Central memory CD8-positive, alpha-beta T cell (primary cell): ENCODE measurements at regions not wholly inside any gene's neighbourhood (a gene's known extent, or its start where the extent isn't known, plus 50 kb on each side); places are given as distances from the start of the nearest gene placed in this dataset.

Experiments used
- ATAC-seq: fragments of 150-1000 bp; cut with Tn5 transposase; replicated peaks from 2 replicates; pipeline ENCODE4 v1.10.0; 2022; ENCODE audit warnings: mild to moderate bottlenecking, moderate FRiP score, moderate number of reproducible peaks; ENCODE audit not compliant: poor library complexity, severe bottlenecking; ENCODE audit errors: extremely low read depth
- DNase-seq, 2 donors: peaks; one replicate each; pipeline ENCODE4 v3.0.0; 2021; ENCODE audit warnings: low spot score in 2 of 2
- H3K27ac Mint-ChIP-seq: one replicate; pipeline ENCODE4 v1.8.0; 2022; ENCODE audit warnings: low read depth, mild to moderate bottlenecking, moderate library complexity, mixed read lengths
- H3K27me3 Mint-ChIP-seq: one replicate; pipeline ENCODE4 v1.8.0; 2022; ENCODE audit warnings: mixed read lengths
- H3K36me3 Mint-ChIP-seq: one replicate; pipeline ENCODE4 v1.8.0; 2022; ENCODE audit warnings: mild to moderate bottlenecking, moderate library complexity, mixed read lengths; ENCODE audit not compliant: insufficient read depth
- H3K4me1 Mint-ChIP-seq: one replicate; pipeline ENCODE4 v1.8.0; 2022; ENCODE audit warnings: mixed read lengths
- H3K4me3 Mint-ChIP-seq: one replicate; pipeline ENCODE4 v1.8.0; 2022; ENCODE audit warnings: mild to moderate bottlenecking, moderate library complexity, mixed read lengths
- H3K9me3 Mint-ChIP-seq: one replicate; pipeline ENCODE4 v1.8.0; 2022; ENCODE audit warnings: mixed read lengths

DNA sequence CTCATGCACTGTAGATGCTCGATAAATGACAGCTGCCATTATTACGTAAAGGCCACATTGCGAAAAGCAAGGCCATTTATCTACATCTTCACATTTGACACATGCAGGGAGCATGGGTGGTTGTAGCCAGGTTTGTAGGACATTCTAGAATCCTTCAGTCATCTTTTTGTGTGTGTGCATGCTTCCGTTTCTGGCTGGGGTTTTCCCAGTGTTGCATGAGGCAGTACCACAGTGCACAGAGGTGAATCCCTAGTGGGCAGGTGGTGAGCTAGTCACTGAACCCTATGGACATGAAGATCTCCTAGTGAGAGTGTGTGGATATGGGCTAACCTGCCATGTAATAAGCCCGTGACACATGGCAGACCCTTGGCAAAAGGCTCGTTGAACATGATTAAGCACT lies 151.8 kb upstream of the SLC14A2 start:
- peaks cover 3% of the 10 kb centered on the region for H3K36me3 Mint-ChIP-seq
- ATAC-seq: no peak
- peaks cover 28% of the 10 kb centered on the region for H3K27me3 Mint-ChIP-seq
- H3K27ac Mint-ChIP-seq: no peak overlapping the region
- DNase-seq: no peak
- H3K9me3 Mint-ChIP-seq: no peaks in the 10 kb centered on the region
- no peak overlapping the region for H3K4me3 Mint-ChIP-seq
- H3K4me1 Mint-ChIP-seq: no peaks in the 10 kb centered on the region

DNA sequence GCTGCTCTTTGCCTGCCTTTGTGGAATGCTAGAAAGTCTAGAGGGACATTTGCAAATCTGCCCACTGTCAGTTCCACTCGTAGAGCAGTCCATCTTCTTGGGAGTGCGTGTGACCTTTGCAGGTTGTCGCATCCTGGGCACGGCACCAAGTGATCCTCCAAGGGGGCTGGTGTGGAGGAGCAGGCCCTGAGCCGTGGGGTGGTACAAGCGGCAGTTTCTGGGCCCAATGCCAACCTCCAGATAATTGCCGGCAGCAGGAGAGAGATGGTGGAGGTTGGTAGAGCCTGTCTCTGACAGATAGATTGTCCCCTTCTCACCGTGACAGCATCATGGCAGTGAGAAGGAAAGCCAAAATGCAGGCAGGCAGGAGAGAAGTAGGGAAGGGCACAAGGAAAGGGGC lies 150.7 kb upstream of the SLC14A2 start:
- no peak for DNase-seq
- no peaks in the 10 kb centered on the region for H3K4me1 Mint-ChIP-seq
- H3K36me3 Mint-ChIP-seq: peaks cover 3% of the 10 kb centered on the region
- no peak overlapping the region for H3K27ac Mint-ChIP-seq
- H3K4me3 Mint-ChIP-seq: no peak overlapping the region
- ATAC-seq: no peak
- H3K27me3 Mint-ChIP-seq: peaks cover 27% of the 10 kb centered on the region
- H3K9me3 Mint-ChIP-seq: no peaks in the 10 kb centered on the region

DNA sequence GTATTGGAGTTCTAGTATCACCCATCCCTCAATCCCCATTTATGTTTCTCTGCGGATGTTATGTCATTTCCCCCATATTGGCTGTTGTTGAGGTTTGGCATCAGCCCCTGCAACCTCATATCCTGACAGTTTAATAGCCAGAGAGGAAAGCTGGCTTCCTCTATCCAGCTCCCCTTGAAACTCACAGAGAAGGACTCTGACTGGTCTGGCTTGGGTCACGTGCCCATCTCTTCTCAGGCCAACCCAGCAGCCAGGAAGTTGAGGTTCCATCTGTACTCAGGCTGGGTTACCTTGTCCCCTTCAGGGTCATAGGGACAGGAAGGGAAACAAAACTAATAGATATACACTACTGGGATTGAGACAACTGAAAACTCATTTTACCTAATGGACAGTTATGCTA lies 148.0 kb upstream of the SLC14A2 start:
- Mint-ChIP-seq H3K27me3 (peaks cover 7% of the 10 kb centered on the region), H3K4me3 (no peak overlapping the region), H3K9me3 (no peaks in the 10 kb centered on the region), H3K36me3 (peaks cover 3% of the 10 kb centered on the region), H3K27ac (no peak overlapping the region), H3K4me1 (no peaks in the 10 kb centered on the region)
- DNase-seq (no peak), ATAC-seq (no peak)

DNA sequence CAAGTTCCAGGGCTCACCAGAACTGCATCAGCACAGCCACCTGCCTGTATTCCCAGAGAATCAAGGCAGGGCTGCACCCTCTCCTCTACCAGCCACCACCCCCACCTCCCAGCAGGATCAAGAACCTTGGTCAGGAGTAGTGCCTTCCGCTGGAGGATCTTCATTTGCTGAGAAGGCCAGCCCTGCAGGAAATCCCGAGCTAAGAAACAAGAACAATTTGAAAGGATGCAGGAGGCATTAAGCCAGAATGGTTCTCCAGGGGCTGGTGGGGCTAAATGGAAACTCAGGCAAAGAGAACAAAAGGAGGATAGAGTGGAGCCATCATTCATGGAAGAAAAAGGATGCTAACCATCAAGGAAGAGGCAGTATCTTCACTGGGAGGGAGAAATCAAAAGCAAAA lies 147.3 kb upstream of the SLC14A2 start:
- Mint-ChIP-seq H3K27me3 (peaks cover 7% of the 10 kb centered on the region), H3K4me3 (no peak overlapping the region), H3K27ac (no peak overlapping the region), H3K9me3 (no peaks in the 10 kb centered on the region), H3K36me3 (peaks cover 3% of the 10 kb centered on the region), H3K4me1 (no peaks in the 10 kb centered on the region)
- DNase-seq: no peak
- no peak for ATAC-seq

DNA sequence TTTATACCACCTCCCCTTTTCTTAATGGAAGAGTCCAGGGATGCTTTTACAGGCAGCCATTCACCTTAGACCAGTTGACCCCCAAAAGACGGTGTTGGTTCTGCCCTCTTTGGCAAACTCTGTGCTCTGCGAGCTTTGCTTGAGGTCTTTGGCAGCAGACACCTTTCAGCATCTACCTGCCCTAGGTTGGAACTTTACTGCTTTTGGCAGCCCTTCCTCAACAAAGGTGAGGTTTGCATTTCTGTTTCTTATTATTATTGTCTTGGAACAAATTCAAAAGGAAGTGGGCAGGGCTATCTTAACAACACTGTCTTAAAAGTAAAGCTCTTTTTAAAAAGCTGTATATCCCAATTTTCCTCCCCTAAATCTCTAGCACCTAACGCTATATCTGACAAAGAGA lies 136.4 kb upstream of the SLC14A2 start:
- DNase-seq (no peak), ATAC-seq (no peak)
- H3K9me3 Mint-ChIP-seq: no peaks in the 10 kb centered on the region
- no peaks in the 10 kb centered on the region for H3K36me3 Mint-ChIP-seq
- H3K4me1 Mint-ChIP-seq: no peaks in the 10 kb centered on the region
- H3K27me3 Mint-ChIP-seq: peaks cover 70% of the 10 kb centered on the region
- no peak overlapping the region for H3K27ac Mint-ChIP-seq
- H3K4me3 Mint-ChIP-seq: no peak overlapping the region

DNA sequence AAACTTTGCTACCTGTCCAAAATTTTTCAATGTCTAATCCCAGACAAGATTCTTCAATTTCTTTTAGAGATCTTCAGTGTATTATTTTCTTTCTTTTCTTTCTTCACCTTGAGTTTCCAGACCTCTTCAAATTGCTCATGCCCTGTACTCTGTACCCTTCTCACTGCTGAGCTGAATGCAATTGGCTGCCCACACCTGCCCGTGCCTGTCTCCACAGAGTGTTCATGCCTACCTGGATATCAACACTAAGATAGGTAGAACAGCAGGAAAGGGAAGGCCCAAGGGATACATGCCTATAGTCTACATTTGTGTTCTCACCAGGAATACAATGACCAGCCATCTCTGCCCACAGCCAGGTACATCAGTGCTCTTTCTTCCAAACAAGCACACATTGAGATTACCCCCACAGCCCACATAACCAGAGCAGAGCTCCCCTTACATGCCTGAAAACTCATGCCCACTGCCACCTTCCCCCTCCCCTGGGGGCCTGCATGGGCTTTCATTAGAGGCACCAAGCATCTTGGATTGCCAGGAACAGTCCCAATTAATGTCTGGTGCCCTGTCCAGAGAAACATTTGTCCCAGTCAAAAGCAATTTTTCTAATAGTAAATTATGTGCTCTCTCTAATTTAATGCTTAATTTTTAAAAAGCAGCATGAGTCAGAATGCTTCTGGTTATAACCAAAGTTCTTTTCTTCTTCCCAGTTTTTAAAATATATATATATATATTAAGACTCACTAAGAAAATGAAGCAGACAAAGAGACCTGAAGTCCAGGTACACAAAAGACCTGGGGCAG lies 134.9 kb upstream of the SLC14A2 start:
- H3K27ac Mint-ChIP-seq: no peak overlapping the region
- ATAC-seq (no peak), DNase-seq (no peak)
- H3K4me1 Mint-ChIP-seq: no peaks in the 10 kb centered on the region
- H3K9me3 Mint-ChIP-seq: no peaks in the 10 kb centered on the region
- H3K4me3 Mint-ChIP-seq: no peak overlapping the region
- H3K36me3 Mint-ChIP-seq: no peaks in the 10 kb centered on the region
- peaks cover 72% of the 10 kb centered on the region for H3K27me3 Mint-ChIP-seq

DNA sequence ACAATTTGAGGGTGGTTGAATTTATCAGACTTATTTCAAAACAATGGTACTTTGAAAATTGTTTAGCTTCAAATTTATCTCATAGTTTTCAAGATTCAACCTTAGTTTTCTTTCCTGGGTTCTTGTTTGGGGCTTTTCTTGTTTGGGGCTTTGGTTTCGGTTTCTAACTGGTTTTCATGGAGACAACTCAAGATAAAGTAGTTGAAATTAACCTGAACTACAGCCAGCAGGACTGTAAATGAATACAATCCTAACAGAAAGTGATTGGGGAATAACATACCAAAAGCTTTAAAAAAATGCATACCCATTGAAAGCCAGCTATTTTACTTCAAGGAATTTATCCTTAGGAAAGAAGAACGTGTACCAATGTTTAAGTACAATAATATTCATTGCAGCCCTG lies 133.5 kb upstream of the SLC14A2 start:
- Mint-ChIP-seq H3K27me3 (peaks cover 63% of the 10 kb centered on the region), H3K27ac (no peak overlapping the region), H3K36me3 (no peaks in the 10 kb centered on the region), H3K4me1 (no peaks in the 10 kb centered on the region), H3K4me3 (no peak overlapping the region), H3K9me3 (no peaks in the 10 kb centered on the region)
- DNase-seq: no peak
- ATAC-seq: no peak

DNA sequence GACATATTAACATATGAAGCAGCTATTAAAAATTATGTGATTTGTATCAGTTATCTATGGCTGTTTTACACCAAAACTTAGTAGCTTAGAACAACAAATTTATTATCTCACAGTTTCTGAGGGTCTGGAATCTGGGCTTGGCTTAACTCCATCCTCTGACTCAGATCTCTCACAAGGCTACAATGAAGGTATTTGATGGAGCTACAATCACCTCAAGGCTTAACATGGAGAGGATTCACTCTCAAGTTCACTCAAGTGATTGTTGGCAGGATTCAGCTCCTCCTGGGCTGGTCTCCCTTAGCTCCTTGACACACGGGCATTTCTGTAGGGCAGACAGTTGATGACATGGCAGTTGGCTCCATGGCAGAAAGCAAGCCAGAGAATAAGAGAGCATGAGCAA lies 133.0 kb upstream of the SLC14A2 start:
- Mint-ChIP-seq H3K4me1 (no peaks in the 10 kb centered on the region), H3K27ac (no peak overlapping the region), H3K27me3 (peaks cover 58% of the 10 kb centered on the region), H3K36me3 (no peaks in the 10 kb centered on the region), H3K9me3 (no peaks in the 10 kb centered on the region), H3K4me3 (no peak overlapping the region)
- DNase-seq: no peak
- no peak for ATAC-seq

DNA sequence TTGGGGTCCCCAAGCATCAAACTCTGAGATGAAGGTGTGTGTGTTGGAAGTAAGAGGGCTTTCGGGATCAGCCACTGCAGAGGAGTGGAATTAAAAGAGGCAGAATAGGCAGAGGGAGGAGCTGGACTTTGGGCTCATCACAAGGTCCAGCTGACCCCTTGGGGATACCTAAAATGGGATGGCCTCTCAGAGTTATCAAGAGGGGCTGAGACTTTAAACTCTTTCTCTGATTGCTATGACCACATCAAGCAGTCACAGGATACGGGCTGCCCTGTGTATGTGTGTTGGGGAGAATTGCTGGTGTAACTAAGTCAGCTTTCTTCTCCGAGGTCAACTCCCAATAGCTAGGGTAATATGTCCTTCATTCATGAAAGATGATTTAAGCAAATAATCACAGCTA lies 127.7 kb upstream of the SLC14A2 start:
- no peak overlapping the region for H3K27ac Mint-ChIP-seq
- ATAC-seq (no peak), DNase-seq (no peak)
- no peaks in the 10 kb centered on the region for H3K4me1 Mint-ChIP-seq
- H3K9me3 Mint-ChIP-seq: no peaks in the 10 kb centered on the region
- H3K4me3 Mint-ChIP-seq: no peak overlapping the region
- peaks cover 25% of the 10 kb centered on the region for H3K27me3 Mint-ChIP-seq
- H3K36me3 Mint-ChIP-seq: no peaks in the 10 kb centered on the region

DNA sequence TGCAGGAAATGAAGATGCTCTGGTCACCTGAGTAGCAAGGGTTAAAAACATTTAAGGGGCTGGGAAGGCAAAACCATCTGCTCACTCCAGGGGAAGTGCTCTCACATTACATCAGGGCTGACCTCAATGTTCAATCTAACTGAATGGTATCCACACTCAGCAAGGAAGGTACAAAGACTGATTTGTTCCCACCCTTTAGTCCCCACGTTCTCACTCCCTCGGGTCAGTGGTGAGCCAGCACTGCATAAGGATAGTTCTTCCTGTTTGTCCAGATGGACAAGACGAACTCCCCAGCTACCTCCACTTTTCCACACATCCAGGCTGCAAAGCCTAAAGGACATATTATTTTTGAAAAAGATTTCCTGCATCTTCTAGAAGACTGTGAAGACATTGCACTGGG lies 126.6 kb upstream of the SLC14A2 start:
- no peaks in the 10 kb centered on the region for H3K4me1 Mint-ChIP-seq
- ATAC-seq (no peak), DNase-seq (no peak)
- no peak overlapping the region for H3K4me3 Mint-ChIP-seq
- H3K36me3 Mint-ChIP-seq: no peaks in the 10 kb centered on the region
- peaks cover 22% of the 10 kb centered on the region for H3K27me3 Mint-ChIP-seq
- no peaks in the 10 kb centered on the region for H3K9me3 Mint-ChIP-seq
- no peak overlapping the region for H3K27ac Mint-ChIP-seq

DNA sequence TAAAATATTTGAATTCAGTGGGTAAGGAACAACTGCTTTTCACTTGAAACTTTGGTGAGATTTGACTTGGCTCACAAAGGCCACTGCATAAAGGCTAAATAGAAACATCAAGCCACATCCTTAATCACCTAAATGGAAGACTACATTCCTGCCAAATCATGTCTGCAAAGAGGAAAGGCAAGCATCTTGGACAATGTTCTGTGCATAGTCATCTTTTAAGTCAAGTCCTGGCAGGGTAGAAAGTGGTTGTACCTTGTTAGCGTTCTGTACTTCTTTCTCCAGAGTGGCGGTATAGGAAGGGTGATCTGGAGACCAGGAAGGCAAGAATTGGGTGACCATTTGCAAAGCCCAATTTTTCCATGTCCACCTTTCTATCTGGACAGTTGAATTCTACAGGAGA lies 121.4 kb upstream of the SLC14A2 start:
- ATAC-seq: no peak
- H3K36me3 Mint-ChIP-seq: no peaks in the 10 kb centered on the region
- no peak overlapping the region for H3K27ac Mint-ChIP-seq
- DNase-seq: no peak
- H3K4me3 Mint-ChIP-seq: no peak overlapping the region
- H3K27me3 Mint-ChIP-seq: peaks cover 22% of the 10 kb centered on the region
- no peaks in the 10 kb centered on the region for H3K4me1 Mint-ChIP-seq
- H3K9me3 Mint-ChIP-seq: no peaks in the 10 kb centered on the region

DNA sequence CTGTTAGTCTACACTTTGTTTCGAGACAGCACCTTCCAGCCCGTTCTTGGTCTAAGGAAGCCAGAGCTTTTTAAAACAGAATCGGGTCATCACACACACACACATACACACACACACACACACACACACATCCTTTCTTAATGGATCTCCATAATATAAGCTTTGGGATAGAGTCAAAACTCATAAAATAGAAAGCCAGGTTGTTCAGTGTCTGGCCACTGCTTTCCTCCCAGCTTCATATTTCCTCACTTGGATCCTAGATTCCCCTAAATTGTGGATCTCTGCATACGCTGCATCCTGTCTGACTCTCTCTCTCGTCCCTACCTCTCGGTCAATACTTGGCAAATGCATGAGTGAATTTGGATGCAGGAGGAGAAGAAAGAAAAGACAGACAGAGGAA lies 120.5 kb upstream of the SLC14A2 start:
- no peak overlapping the region for H3K27ac Mint-ChIP-seq
- H3K4me3 Mint-ChIP-seq: no peak overlapping the region
- ATAC-seq: no peak
- peaks cover 22% of the 10 kb centered on the region for H3K27me3 Mint-ChIP-seq
- H3K36me3 Mint-ChIP-seq: no peaks in the 10 kb centered on the region
- no peaks in the 10 kb centered on the region for H3K9me3 Mint-ChIP-seq
- DNase-seq: no peak
- no peaks in the 10 kb centered on the region for H3K4me1 Mint-ChIP-seq

DNA sequence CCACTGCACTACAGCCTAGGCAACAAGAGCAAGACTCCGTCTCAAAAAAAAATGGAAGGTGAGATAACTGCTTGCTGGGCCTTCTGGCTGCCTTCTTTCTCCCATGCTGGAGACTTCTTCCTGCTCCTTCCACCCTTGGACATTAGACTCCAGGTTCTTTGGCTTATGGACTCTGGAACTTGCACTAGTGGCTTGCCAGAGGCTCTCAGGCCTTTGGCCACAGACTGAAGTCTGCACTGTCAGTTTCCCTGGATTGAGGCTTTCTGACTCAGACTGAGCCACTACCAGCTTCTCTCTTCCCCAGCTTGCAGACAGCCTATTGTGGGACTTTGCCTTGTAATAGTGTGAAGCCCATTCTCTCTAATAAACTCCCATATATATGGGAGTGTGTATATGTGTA lies 118.5 kb upstream of the SLC14A2 start:
- H3K27ac Mint-ChIP-seq: no peak overlapping the region
- H3K9me3 Mint-ChIP-seq: no peaks in the 10 kb centered on the region
- H3K4me1 Mint-ChIP-seq: no peaks in the 10 kb centered on the region
- no peak for DNase-seq
- H3K36me3 Mint-ChIP-seq: no peaks in the 10 kb centered on the region
- peaks cover 22% of the 10 kb centered on the region for H3K27me3 Mint-ChIP-seq
- H3K4me3 Mint-ChIP-seq: no peak overlapping the region
- ATAC-seq: no peak
